OCI-LY3 (cell line): ENCODE measurements at regions not wholly inside any gene's neighbourhood (a gene's known extent, or its start where the extent isn't known, plus 50 kb on each side); places are given as distances from the start of the nearest gene placed in this dataset.
"Not testable (repeated sequence)": the region's sequence is repeated elsewhere in the genome, so short reads cannot be mapped to it uniquely, and the experiment has no call there.

ENCODE experiments used
- H2AFZ ChIP-seq: fragments of 200-600, 300-600 bp; shearing (Covaris generic); 2 replicates; pipeline ENCODE4 v1.6.0; 2014; ENCODE audit warnings: antibody characterized with exemption, low read depth, low read length
- H3K27ac ChIP-seq: fragments of 200-600, 300-600 bp; sonication (generic); 2 replicates; pipeline ENCODE4 v1.5.1; 2014; ENCODE audit warnings: mild to moderate bottlenecking, low read length, moderate library complexity, mixed read lengths
- H3K27me3 ChIP-seq: fragments of 200-600, 300-600 bp; sonication (generic); 2 replicates; pipeline ENCODE4 v1.6.1; 2014; ENCODE audit warnings: low read depth, low read length, mixed read lengths
- H3K36me3 ChIP-seq: fragments of 200-600, 300-600 bp; sonication (generic); replicated peaks from 2 replicates; pipeline ENCODE3; 2014; ENCODE audit warnings: low read depth, low read length, mixed read lengths
- H3K4me1 ChIP-seq: fragments of 300-600, 200-600 bp; sonication (generic); 2 replicates; pipeline ENCODE4 v1.6.1; 2014; ENCODE audit warnings: low read length, mixed read lengths
- H3K4me2 ChIP-seq: fragments of 200-600, 300-600 bp; sonication (generic); 2 replicates; pipeline ENCODE4 v1.6.1; 2014; ENCODE audit warnings: low read length, mixed read lengths
- H3K4me3 ChIP-seq: fragments of 300-600, 200-600 bp; sonication (generic); 2 replicates; pipeline ENCODE4 v1.5.1; 2014; ENCODE audit warnings: antibody characterized with exemption, mild to moderate bottlenecking, low read length, moderate library complexity
- H3K79me2 ChIP-seq: fragments of 300-600, 200-600 bp; shearing (Covaris generic); 2 replicates; pipeline ENCODE4 v1.6.1; 2014; ENCODE audit warnings: mild to moderate bottlenecking, low read length, mixed read lengths
- H3K9ac ChIP-seq: fragments of 300-600, 200-600 bp; shearing (Covaris generic); 2 replicates; pipeline ENCODE4 v1.6.0; 2014; ENCODE audit warnings: mild to moderate bottlenecking, low read length, moderate library complexity
- H3K9me3 ChIP-seq: fragments of 200-600, 300-600 bp; shearing (Covaris generic); 2 replicates; pipeline ENCODE4 v1.6.1; 2014; ENCODE audit warnings: low read length, mixed read lengths; ENCODE audit not compliant: insufficient read depth
- H4K20me1 ChIP-seq: fragments of 200-600, 300-600 bp; sonication (generic); 2 replicates; pipeline ENCODE4 v1.6.1; 2016; ENCODE audit warnings: low read length, mixed read lengths; ENCODE audit not compliant: insufficient read depth
- EZH2phosphoT487 ChIP-seq: fragments of 200-600 bp; shearing (Covaris generic); IDR thresholded peaks from 2 replicates; pipeline ENCODE4 v1.6.1; 2018; ENCODE audit warnings: antibody characterized with exemption, mixed run types, low read depth
- TF ChIP-seq, protein P1 (sequence below): fragments of 200-600, 300-600 bp; sonication (generic); IDR thresholded peaks from 2 replicates; pipeline ENCODE4 v1.5.1; 2014; ENCODE audit warnings: antibody characterized with exemption, low read length, low read depth

DNA sequence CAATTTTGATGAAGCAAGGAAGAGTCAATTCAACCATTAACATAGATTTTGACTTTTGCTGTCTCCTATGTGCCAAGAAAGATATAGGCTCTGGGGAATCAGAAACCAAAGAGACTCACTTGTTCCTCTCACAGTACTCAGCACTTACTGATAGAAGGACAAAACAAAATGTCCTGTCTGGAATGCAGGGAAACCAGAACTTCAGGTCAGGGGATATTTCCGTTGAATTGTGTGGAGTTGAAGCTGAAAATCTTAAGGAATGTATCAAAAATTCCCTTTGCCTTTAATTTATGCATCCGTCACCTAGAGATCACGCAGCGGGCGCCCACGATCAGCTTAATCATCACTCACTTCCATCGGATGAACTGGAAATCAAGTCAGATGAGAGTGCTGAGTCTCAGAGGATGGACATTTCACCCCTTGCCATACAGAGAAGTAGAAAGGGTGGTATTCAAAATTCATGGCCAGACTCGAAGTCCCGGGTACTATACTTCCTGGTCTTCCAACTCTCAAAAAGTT lies 63.2 kb upstream of the ALDH3B2 start:
- H3K9me3 ChIP-seq: not testable (repeated sequence)

DNA sequence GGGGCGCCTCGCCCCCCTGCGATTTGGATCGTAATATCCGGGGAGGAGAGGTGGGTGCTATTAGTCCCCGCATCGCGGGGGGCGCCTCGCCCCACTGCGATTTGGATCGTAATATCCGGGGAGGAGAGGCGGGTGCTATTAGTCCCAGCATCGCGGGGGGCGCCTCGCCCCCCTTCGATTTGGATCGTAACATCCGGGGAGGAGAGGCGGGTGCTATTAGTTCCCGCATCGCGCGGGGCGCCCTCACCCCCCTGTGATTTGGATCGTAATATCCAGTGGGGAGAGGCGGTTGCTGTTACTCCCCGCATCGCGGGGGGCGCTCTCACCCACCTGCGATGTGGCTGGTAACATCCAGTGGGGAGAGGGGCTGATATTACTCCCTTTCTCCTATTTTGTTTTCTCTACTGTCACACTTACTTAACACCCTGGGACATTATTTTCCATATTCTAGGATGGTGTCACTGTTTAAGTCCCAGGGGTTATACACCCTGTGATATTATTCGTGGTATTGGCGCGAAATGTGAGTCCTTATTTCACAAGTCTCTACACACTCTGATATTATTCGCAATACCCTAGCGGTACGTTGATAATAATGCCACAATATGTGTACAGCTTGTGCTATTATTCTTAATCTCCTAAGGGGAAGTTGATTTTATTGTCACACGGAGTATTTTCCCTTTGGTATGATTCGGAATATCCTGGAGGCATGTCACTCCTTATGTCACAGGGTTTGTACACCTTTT lies 57.8 kb upstream of the ALDH3B2 start:
- Histone ChIP-seq H3K79me2 (no peaks in the 10 kb centered on the region), H2AFZ (no peak overlapping the region), H4K20me1 (no peaks in the 10 kb centered on the region), H3K9ac (no peak overlapping the region), H3K9me3 (no peaks in the 10 kb centered on the region), H3K4me1 (peaks cover 6% of the 10 kb centered on the region), H3K27ac (no peak overlapping the region), H3K36me3 (no peaks in the 10 kb centered on the region), H3K27me3 (no peaks in the 10 kb centered on the region), H3K4me3 (no peak overlapping the region), H3K4me2 (no peak overlapping the region)
- TF ChIP-seq, protein P1, sequence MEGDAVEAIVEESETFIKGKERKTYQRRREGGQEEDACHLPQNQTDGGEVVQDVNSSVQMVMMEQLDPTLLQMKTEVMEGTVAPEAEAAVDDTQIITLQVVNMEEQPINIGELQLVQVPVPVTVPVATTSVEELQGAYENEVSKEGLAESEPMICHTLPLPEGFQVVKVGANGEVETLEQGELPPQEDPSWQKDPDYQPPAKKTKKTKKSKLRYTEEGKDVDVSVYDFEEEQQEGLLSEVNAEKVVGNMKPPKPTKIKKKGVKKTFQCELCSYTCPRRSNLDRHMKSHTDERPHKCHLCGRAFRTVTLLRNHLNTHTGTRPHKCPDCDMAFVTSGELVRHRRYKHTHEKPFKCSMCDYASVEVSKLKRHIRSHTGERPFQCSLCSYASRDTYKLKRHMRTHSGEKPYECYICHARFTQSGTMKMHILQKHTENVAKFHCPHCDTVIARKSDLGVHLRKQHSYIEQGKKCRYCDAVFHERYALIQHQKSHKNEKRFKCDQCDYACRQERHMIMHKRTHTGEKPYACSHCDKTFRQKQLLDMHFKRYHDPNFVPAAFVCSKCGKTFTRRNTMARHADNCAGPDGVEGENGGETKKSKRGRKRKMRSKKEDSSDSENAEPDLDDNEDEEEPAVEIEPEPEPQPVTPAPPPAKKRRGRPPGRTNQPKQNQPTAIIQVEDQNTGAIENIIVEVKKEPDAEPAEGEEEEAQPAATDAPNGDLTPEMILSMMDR: no peak
- no peak for TF ChIP-seq EZH2phosphoT487

More for the DNA sequence above, 63.2 kb upstream of the ALDH3B2 start:
- H3K27ac ChIP-seq, H3K4me3 ChIP-seq, H2AFZ ChIP-seq, H3K36me3 ChIP-seq, H3K9ac ChIP-seq, H4K20me1 ChIP-seq, H3K4me1 ChIP-seq, H3K4me2 ChIP-seq, H3K79me2 ChIP-seq, H3K27me3 ChIP-seq: not testable (repeated sequence)

DNA sequence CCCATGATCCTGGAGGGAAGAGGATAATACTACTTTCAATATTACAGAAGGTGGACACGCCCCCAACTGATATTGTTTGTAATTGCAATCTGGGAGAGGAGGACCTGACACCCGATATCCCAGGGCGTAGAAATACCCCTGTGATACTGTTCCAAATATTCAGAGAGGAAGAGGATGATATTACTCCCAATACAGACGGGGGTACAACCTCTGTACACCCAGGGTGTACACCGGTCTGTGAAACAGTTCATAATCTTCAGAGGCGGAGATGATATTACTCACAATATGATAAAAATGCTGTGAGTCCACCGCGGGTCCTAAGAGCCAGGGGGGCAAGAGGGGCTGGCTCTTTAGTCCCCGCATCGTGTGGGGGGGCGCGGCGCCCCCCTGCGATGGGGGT lies 57.2 kb upstream of the ALDH3B2 start:
- peaks cover 11% of the 10 kb centered on the region for H3K4me1 ChIP-seq
- TF ChIP-seq, protein P1: no peak
- TF ChIP-seq EZH2phosphoT487: no peak
- H3K27me3 ChIP-seq: no peaks in the 10 kb centered on the region
- no peaks in the 10 kb centered on the region for H3K9me3 ChIP-seq
- H3K4me3 ChIP-seq: no peak overlapping the region
- H4K20me1 ChIP-seq: no peaks in the 10 kb centered on the region
- no peak overlapping the region for H2AFZ ChIP-seq
- H3K9ac ChIP-seq: no peak overlapping the region
- H3K27ac ChIP-seq: no peak overlapping the region
- no peaks in the 10 kb centered on the region for H3K36me3 ChIP-seq
- H3K4me2 ChIP-seq: no peak overlapping the region
- H3K79me2 ChIP-seq: no peaks in the 10 kb centered on the region

DNA sequence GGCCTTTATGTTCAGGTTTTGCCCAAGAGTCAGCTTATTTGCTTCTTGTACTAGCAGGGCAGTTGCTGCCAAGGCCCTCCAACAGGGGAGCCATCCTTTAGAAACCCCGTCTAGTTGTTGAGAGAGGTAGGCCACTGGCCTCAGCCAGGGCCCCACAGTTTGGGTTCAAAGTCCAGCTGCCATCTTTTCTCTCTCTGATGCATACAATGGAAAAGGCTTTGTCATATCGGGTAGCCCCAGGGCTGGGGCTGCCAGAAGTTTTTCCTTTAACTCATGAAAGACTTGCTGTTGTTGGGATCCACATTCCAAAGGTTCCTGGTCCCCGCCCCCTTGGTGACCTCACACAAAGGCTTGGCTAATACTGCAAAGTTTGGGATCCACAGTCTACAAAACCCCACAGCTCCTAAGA lies 53.7 kb upstream of the ALDH3B2 start:
- not testable (repeated sequence) for H3K36me3 ChIP-seq, H3K4me3 ChIP-seq, H3K4me2 ChIP-seq, H3K27ac ChIP-seq, H3K9me3 ChIP-seq, H3K9ac ChIP-seq, H4K20me1 ChIP-seq, H3K79me2 ChIP-seq, H2AFZ ChIP-seq, H3K27me3 ChIP-seq
- H3K4me1 ChIP-seq: peaks cover 11% of the 10 kb centered on the region
